ENCODE measurements at regions not wholly inside any gene's neighbourhood (a gene's known extent, or its start where the extent isn't known, plus 50 kb on each side); places are given as distances from the start of the nearest gene placed in this dataset.

DNA sequence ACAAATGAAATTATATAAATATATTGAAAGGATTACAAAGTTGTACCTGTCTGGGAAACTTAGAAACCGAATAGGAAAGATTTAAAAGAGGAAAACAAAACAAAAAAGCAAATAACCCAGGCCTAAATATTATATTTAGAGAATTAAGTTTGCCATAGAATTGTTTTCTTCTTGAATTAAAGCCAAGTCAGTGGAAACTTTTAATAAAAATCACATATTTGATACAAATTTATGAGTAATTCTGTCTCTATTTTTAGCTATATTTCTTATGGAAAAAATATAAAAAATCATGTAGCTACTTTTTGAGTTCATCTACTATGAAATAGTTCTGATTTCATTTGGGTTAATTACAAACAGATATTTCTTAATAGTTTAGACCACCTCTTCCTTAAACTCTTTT is 470.2 kb upstream of the HSF2 start:
- no TSS peak for BruUV-seq (replicated peaks)
- POLR2A ChIA-PET: no interaction called here

More for the DNA sequence above, 470.2 kb upstream of the HSF2 start:
- CTCF ChIA-PET (ENCODE audit: low intra/inter-chr PET ratio): no interaction called here
- ATAC-seq (no peak), FAIRE-seq (no peak), DNase-seq (ENCODE audit: extremely low read depth in 1 of 4, low spot score in 3 of 4) (no peak)
- H2AFZ ChIP-seq (ENCODE audit: low read depth, low read length): no peak overlapping the region
- no peaks in the 10 kb centered on the region for H3K79me2 ChIP-seq (ENCODE audit: control insufficient read depth, insufficient read depth, low read length)
- H3K9ac ChIP-seq (ENCODE audit: insufficient read depth in 1 of 2, low read depth in 2 of 2, low read length in 2 of 2): no peak overlapping the region
- no peaks in the 10 kb centered on the region; the same call in 1 of the 2 replicates for H3K9me3 ChIP-seq (replicated peaks; ENCODE audit: control insufficient read depth, insufficient read depth, low read depth, low read length)
- H3K27me3 ChIP-seq (ENCODE audit: control insufficient read depth in 2 of 2, insufficient read depth in 2 of 2, low read length in 2 of 2): no peaks in the 10 kb centered on the region
- H3K27ac ChIP-seq (ENCODE audit: extremely low read depth, low read depth, low read length): no peak overlapping the region
- no peaks in the 10 kb centered on the region for H3K9me1 ChIP-seq (ENCODE audit: control insufficient read depth, insufficient read depth, low read length)
- no peak overlapping the region for H3K4me3 ChIP-seq
- WGBS (ENCODE audit: insufficient coverage, low coverage, missing lambda C conversion rate): 9% methylated on average over 1 of the region's 1 CpG
- H4K20me1 ChIP-seq (replicated peaks; ENCODE audit: control insufficient read depth, insufficient read depth, low read length): no peaks in the 10 kb centered on the region
- H3K36me3 ChIP-seq (ENCODE audit: control insufficient read depth, insufficient read depth, low read length): no peaks in the 10 kb centered on the region
- H3K4me1 ChIP-seq (replicated peaks in 1 of 2; ENCODE audit: control insufficient read depth in 2 of 2, insufficient read depth in 2 of 2, low read length in 2 of 2): no peaks in the 10 kb centered on the region
- intact Hi-C loops (cut with micrococcal nuclease): no loop called here
- in situ Hi-C loops (cut with MboI): no loop called here
- H3K4me2 ChIP-seq (ENCODE audit: insufficient read depth, low read length): no peak overlapping the region
- TF ChIP-seq ASH1L (IDR thresholded peaks at IDR 0.05; ENCODE audit: borderline replicate concordance, low read depth, partially characterized antibody) (no peak), RUNX1 (IDR thresholded peaks at IDR 0.05; ENCODE audit: low read depth) (no peak), HNRNPLL (IDR thresholded peaks at IDR 0.05; ENCODE audit: low read depth, low read length, poor library complexity, severe bottlenecking) (no peak), NCOA1 (IDR thresholded peaks at IDR 0.05; ENCODE audit: low read depth) (no peak), SMAD3 (CRISPR knock-in tag; conservative IDR thresholded peaks at IDR 0.05) (no peak), TCFL5 (CRISPR knock-in tag; conservative IDR thresholded peaks at IDR 0.05) (no peak), ADNP (tag; IDR thresholded peaks at IDR 0.05) (no peak), CBX2 (IDR thresholded peaks at IDR 0.05; ENCODE audit: insufficient read depth, low read length, poor library complexity, severe bottlenecking) (no peak), PHB (CRISPR knock-in tag; IDR thresholded peaks at IDR 0.05) (no peak), CREB1 (IDR thresholded peaks at IDR 0.05) (no peak), CREB1 (CRISPR knock-in tag; IDR thresholded peaks at IDR 0.05) (no peak), DDX20 (tag; IDR thresholded peaks at IDR 0.05; ENCODE audit: low read depth) (no peak), BRD9 (IDR thresholded peaks at IDR 0.05; ENCODE audit: low read depth, partially characterized antibody) (no peak), ZNF445 (CRISPR knock-in tag; IDR thresholded peaks at IDR 0.05; ENCODE audit: low read depth) (no peak), PHTF2 (CRISPR knock-in tag; IDR thresholded peaks at IDR 0.05) (no peak), TEAD2 (tag; IDR thresholded peaks at IDR 0.05) (no peak)
- TF ChIP-seq, protein P1, sequence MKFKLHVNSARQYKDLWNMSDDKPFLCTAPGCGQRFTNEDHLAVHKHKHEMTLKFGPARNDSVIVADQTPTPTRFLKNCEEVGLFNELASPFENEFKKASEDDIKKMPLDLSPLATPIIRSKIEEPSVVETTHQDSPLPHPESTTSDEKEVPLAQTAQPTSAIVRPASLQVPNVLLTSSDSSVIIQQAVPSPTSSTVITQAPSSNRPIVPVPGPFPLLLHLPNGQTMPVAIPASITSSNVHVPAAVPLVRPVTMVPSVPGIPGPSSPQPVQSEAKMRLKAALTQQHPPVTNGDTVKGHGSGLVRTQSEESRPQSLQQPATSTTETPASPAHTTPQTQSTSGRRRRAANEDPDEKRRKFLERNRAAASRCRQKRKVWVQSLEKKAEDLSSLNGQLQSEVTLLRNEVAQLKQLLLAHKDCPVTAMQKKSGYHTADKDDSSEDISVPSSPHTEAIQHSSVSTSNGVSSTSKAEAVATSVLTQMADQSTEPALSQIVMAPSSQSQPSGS (CRISPR knock-in tag; IDR thresholded peaks at IDR 0.05): no peak
- TF ChIP-seq, protein P2, sequence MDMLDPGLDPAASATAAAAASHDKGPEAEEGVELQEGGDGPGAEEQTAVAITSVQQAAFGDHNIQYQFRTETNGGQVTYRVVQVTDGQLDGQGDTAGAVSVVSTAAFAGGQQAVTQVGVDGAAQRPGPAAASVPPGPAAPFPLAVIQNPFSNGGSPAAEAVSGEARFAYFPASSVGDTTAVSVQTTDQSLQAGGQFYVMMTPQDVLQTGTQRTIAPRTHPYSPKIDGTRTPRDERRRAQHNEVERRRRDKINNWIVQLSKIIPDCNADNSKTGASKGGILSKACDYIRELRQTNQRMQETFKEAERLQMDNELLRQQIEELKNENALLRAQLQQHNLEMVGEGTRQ (CRISPR knock-in tag; IDR thresholded peaks at IDR 0.05): no peak
- TF ChIP-seq, protein P3, sequence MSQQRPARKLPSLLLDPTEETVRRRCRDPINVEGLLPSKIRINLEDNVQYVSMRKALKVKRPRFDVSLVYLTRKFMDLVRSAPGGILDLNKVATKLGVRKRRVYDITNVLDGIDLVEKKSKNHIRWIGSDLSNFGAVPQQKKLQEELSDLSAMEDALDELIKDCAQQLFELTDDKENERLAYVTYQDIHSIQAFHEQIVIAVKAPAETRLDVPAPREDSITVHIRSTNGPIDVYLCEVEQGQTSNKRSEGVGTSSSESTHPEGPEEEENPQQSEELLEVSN (IDR thresholded peaks at IDR 0.05; ENCODE audit: borderline replicate concordance in 1 of 2, extremely low read depth in 1 of 2, insufficient read depth in 1 of 2, insufficient read length in 1 of 2, low read depth in 1 of 2, low read length in 1 of 2, poor library complexity in 1 of 2, severe bottlenecking in 1 of 2): no peak

Measured in K562 (cell line).